Breast epithelium (tissue), 4 donors: ENCODE measurements at regions not wholly inside any gene's neighbourhood (a gene's known extent, or its start where the extent isn't known, plus 50 kb on each side); places are given as distances from the start of the nearest gene placed in this dataset.

Experiments
- DNase-seq, 2 donors: peaks; one replicate each; pipeline ENCODE4 v3.0.0-alpha.2; 2019; ENCODE audit warnings: low spot score in 2 of 2
- H3K27ac ChIP-seq, 2 donors: fragments of 200-600 bp; sonication (generic) in 1 of 2; one replicate each; pipeline ENCODE4 v1.5.1; 2016 to 2019; ENCODE audit warnings: mild to moderate bottlenecking in 1 of 2
- H3K27me3 ChIP-seq, 2 donors: fragments of 200-600 bp; sonication (generic) in 1 of 2; one replicate each; pipeline versions ENCODE4 v1.5.1 to v1.6.0; 2017 to 2019; ENCODE audit warnings: control low read depth in 1 of 2, mild to moderate bottlenecking in 1 of 2
- H3K36me3 ChIP-seq: fragments of 200-600 bp; one replicate; pipeline ENCODE4 v1.5.1; 2019
- H3K4me1 ChIP-seq, 2 donors: fragments of 200-600 bp; sonication (generic); one replicate each; pipeline ENCODE4 v1.5.1; 2016 to 2019; ENCODE audit warnings: control low read depth in 1 of 2
- H3K4me3 ChIP-seq, 3 donors: fragments of 200-600 bp; sonication (generic); 1 replicate in 2 of 3; 2 replicates in 1 of 3; pipeline ENCODE4 v1.5.1; 2016 to 2019; ENCODE audit warnings: mild to moderate bottlenecking in 3 of 3, moderate library complexity in 2 of 3
- H3K9me3 ChIP-seq, 2 donors: fragments of 200-600 bp; sonication (generic) in 1 of 2; one replicate each; pipeline ENCODE4 v1.5.1; 2016 to 2019; ENCODE audit warnings: control low read depth in 1 of 2
- POLR2A ChIP-seq: fragments of 450-650 bp; IDR thresholded peaks from one replicate; pipeline ENCODE4 v1.6.1; 2016; ENCODE audit warnings: antibody characterized with exemption, mild to moderate bottlenecking, moderate library complexity
- POLR2AphosphoS5 ChIP-seq, 3 donors: sonication (generic); formaldehyde crosslinking; IDR thresholded peaks; one replicate each; pipeline ENCODE4 v1.6.1; 2017; ENCODE audit warnings: antibody characterized with exemption in 3 of 3
- intact Hi-C: fragments of 100-400 bp; cut with DNase I; formaldehyde crosslinking; loops from one replicate; pipeline ENCODE4 v1.15.1; 2023; ENCODE audit warnings: low total_unique reads
- TF ChIP-seq, protein P1 (sequence below), 3 donors: fragments of 450-650 bp; IDR thresholded peaks; one replicate each; pipeline ENCODE4 v1.5.1; 2016 to 2017; ENCODE audit warnings: antibody characterized with exemption in 3 of 3, mild to moderate bottlenecking in 3 of 3, moderate library complexity in 3 of 3

DNA sequence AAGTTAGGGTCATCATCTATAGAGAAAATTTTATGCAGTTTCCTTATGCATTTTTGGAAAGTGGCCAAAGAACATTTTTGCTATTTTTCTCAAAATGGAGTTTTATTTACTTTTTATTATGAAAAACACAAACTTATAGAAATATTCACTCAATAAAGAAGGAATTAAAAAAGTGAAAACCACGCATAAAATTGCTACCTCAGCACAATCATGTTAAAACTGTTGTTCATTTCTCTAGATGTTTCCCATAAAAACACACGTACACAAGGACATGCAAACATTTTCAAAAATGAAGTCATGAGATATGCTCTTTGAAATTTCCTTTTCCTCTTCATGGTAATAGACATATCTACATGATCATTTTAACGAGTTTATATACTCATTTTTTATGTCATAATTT lies 536.8 kb upstream of the MAGEB18 start:
- DNase-seq = no peak
- Histone ChIP-seq H3K4me1 (no peaks in the 10 kb centered on the region), H3K9me3 (peaks cover 3 to 7% of the 10 kb centered on the region in 2 donors), H3K27me3 (peaks cover 0 to 13% of the 10 kb centered on the region in 2 donors), H3K27ac (no peak overlapping the region), H3K4me3 (no peak overlapping the region), H3K36me3 (no peaks in the 10 kb centered on the region)
- intact Hi-C loops = loop anchor here (10.0 kb wide), 1 partner anchor 1603 kb away; no protein-coding TSS in a partner anchor
- no peak for TF ChIP-seq POLR2AphosphoS5 (IDR thresholded peaks at IDR 0.05)
- no peak for TF ChIP-seq POLR2A
- TF ChIP-seq, protein P1, sequence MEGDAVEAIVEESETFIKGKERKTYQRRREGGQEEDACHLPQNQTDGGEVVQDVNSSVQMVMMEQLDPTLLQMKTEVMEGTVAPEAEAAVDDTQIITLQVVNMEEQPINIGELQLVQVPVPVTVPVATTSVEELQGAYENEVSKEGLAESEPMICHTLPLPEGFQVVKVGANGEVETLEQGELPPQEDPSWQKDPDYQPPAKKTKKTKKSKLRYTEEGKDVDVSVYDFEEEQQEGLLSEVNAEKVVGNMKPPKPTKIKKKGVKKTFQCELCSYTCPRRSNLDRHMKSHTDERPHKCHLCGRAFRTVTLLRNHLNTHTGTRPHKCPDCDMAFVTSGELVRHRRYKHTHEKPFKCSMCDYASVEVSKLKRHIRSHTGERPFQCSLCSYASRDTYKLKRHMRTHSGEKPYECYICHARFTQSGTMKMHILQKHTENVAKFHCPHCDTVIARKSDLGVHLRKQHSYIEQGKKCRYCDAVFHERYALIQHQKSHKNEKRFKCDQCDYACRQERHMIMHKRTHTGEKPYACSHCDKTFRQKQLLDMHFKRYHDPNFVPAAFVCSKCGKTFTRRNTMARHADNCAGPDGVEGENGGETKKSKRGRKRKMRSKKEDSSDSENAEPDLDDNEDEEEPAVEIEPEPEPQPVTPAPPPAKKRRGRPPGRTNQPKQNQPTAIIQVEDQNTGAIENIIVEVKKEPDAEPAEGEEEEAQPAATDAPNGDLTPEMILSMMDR (IDR thresholded peaks at IDR 0.05) = no peak

DNA sequence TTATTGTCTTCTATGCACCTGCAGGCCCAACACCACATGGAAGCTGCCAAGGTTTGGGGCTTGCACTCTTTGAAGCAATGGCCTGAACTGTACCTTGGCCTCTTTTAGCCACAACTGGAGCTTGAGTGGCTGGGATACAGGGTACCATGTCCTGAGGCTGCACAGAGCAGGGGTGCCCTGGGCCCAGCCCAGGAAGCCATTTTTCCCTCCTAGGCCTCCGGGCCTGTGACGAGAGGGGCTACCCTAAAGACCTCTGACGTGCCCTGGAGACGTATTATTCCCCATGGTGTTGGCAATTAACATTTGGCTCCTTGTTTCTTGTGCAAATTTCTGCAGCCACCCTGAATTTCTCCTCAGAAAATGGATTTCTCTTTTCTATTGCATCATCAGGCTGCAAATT lies 519.9 kb upstream of the MAGEB18 start:
- DNase-seq = no peak
- Histone ChIP-seq H3K9me3 (no peaks in the 10 kb centered on the region), H3K27me3 (peaks cover 0 to 3% of the 10 kb centered on the region in 2 donors), H3K36me3 (no peaks in the 10 kb centered on the region), H3K27ac (no peak overlapping the region), H3K4me1 (no peaks in the 10 kb centered on the region), H3K4me3 (no peak overlapping the region)
- intact Hi-C loops = no loop called here
- TF ChIP-seq POLR2AphosphoS5 (IDR thresholded peaks at IDR 0.05) (no peak), POLR2A (no peak)
- TF ChIP-seq, protein P1 (IDR thresholded peaks at IDR 0.05) = no peak

DNA sequence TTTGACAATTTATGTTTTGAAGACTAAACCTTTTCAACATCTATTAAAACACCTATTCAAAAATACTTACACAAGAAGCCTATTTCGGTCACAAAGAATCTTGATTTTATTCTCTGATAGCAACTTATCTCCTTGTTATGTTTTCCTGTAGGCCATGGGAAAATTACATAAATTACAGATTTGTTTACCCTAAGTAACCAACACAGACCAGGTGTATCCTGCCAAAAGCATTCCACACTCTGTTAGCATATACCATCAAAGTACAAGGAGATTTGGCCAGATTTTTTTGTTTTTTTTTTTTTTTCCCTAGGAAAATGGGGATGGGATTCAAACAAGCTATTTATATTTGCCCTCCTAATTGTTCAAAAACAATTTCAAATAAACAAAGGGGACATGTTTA lies 497.9 kb upstream of the MAGEB18 start:
- DNase-seq = no peak

DNA sequence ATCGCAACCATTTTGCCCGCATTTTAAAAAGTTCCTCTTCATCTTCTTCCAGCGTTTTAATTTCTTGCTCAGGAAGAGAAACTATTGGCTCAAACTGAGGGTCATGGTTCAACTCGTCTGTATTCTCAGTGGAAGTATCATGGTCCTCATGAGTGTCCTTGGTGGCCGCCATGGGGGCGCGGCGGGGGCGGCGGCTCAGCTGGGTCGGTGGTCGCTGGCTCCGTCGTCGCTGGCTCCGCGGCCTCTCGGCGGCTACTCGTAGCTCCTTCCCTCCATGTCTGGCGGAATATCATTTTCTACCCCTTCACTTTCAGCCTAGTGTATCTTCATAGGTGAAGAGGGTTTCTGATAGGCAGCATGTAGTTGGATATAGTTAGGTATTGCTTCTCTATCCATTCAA lies 492.0 kb upstream of the MAGEB18 start:
- H3K36me3 ChIP-seq = no peaks in the 10 kb centered on the region
- H3K9me3 ChIP-seq = peaks cover 0 to 10% of the 10 kb centered on the region in 2 donors
- H3K4me3 ChIP-seq = no peak overlapping the region
- no peak overlapping the region for H3K27ac ChIP-seq
- no peak for DNase-seq
- H3K27me3 ChIP-seq = peaks cover 0 to 4% of the 10 kb centered on the region in 2 donors
- intact Hi-C loops = no loop called here
- H3K4me1 ChIP-seq = no peaks in the 10 kb centered on the region
- TF ChIP-seq, protein P1 (IDR thresholded peaks at IDR 0.05) = no peak
- no peak for TF ChIP-seq POLR2A
- no peak for TF ChIP-seq POLR2AphosphoS5 (IDR thresholded peaks at IDR 0.05)

More for the DNA sequence above, 497.9 kb upstream of the MAGEB18 start:
- Histone ChIP-seq H3K4me1 (no peaks in the 10 kb centered on the region), H3K4me3 (no peak overlapping the region), H3K36me3 (no peaks in the 10 kb centered on the region), H3K9me3 (no peaks in the 10 kb centered on the region), H3K27ac (no peak overlapping the region), H3K27me3 (no peaks in the 10 kb centered on the region)
- TF ChIP-seq POLR2A (no peak), POLR2AphosphoS5 (IDR thresholded peaks at IDR 0.05) (no peak)
- TF ChIP-seq, protein P1 (IDR thresholded peaks at IDR 0.05) = no peak
- intact Hi-C loops = no loop called here

DNA sequence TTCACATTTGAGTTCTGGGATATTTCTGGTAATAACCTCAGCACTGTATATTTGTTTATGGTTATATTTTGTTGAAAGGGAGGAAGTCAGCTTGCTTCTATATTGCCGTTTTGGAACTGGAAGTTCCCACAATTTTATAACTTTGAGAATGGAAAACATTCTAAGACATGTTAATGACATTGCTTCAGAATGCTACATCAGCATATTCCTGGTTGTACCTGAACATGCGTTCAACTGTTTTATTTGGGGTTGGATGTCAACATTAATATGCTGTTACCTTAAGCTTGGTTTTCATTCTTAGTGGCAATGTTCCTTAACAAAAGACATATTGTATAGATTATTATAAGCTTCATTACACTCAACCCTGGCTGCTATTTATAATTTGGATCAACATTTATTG lies 489.4 kb upstream of the MAGEB18 start:
- no peak overlapping the region for H3K4me3 ChIP-seq
- H3K9me3 ChIP-seq = peaks cover 0 to 10% of the 10 kb centered on the region in 2 donors
- H3K36me3 ChIP-seq = no peaks in the 10 kb centered on the region
- H3K27me3 ChIP-seq = peaks cover 0 to 7% of the 10 kb centered on the region in 2 donors
- DNase-seq = no peak
- no peak overlapping the region for H3K27ac ChIP-seq
- no peaks in the 10 kb centered on the region for H3K4me1 ChIP-seq
- TF ChIP-seq POLR2A (no peak), POLR2AphosphoS5 (IDR thresholded peaks at IDR 0.05) (no peak)
- TF ChIP-seq, protein P1 (IDR thresholded peaks at IDR 0.05) = no peak
- intact Hi-C loops = no loop called here
